Body of pancreas (tissue), 4 donors: ENCODE measurements at regions not wholly inside any gene's neighbourhood (a gene's known extent, or its start where the extent isn't known, plus 50 kb on each side); places are given as distances from the start of the nearest gene placed in this dataset.

Experiments
- ATAC-seq: fragments of 150-250 bp; one replicate; pipeline ENCODE4 v1.9.1; 2016
- DNase-seq, 4 donors: peaks; one replicate each; pipeline ENCODE4 v3.0.0-alpha.2; 2019
- H3K27ac ChIP-seq, 4 donors: fragments of 200-600 bp; sonication (generic); 1 replicate in 3 of 4; 2 replicates in 1 of 4; pipeline versions ENCODE4 v1.5.1 to v1.6.1; 2016 to 2019; ENCODE audit warnings: mild to moderate bottlenecking in 1 of 4, mixed read lengths in 1 of 4, moderate library complexity in 1 of 4
- H3K27me3 ChIP-seq, 2 donors: fragments of 200-600 bp; sonication (generic); one replicate each; pipeline ENCODE4 v1.6.0; 2016; ENCODE audit warnings: mild to moderate bottlenecking in 1 of 2
- H3K36me3 ChIP-seq, 2 donors: fragments of 200-600 bp; sonication (generic); replicated peaks in 1 of 2; 2 replicates each; pipeline ENCODE4 v1.5.1; 2016; ENCODE audit warnings: low read depth in 2 of 2; ENCODE audit not compliant: insufficient read depth in 1 of 2
- H3K4me1 ChIP-seq: fragments of 200-600 bp; sonication (generic); one replicate; pipeline ENCODE4 v1.6.0; 2016
- H3K4me3 ChIP-seq, 2 donors: fragments of 200-600 bp; sonication (generic); 1 replicate in 1 of 2; 2 replicates in 1 of 2; pipeline ENCODE4 v1.5.1; 2016 to 2019
- H3K9me3 ChIP-seq, 3 donors: fragments of 200-600 bp; sonication (generic); 1 replicate in 2 of 3; 2 replicates in 1 of 3; pipeline ENCODE4 v1.5.1; 2016
- POLR2A ChIP-seq, 3 donors: fragments of 450-650 bp; IDR thresholded peaks; one replicate each; pipeline ENCODE4 v1.6.1; 2016; ENCODE audit warnings: antibody characterized with exemption in 3 of 3, mild to moderate bottlenecking in 2 of 3
- WGBS, 2 donors: methylation state at CpG; one replicate each; pipeline ENCODE4 v1.1.5; 2017; 5-methylcytosine and 5-hydroxymethylcytosine counted together
- intact Hi-C: fragments of 100-400 bp; cut with DNase I; formaldehyde crosslinking; loops from one replicate; pipeline ENCODE4 v1.15.1; 2023
- TF ChIP-seq, protein P1 (sequence below), 7 experiments: fragments of 450-650 bp in 4 of 7; fragments of 200-600 bp in 3 of 7; sonication (generic) in 3 of 7; IDR thresholded peaks; one replicate each; pipeline ENCODE4 v1.5.1; 2016 to 2019; ENCODE audit warnings: antibody characterized with exemption in 7 of 7

- Histone ChIP-seq H3K4me1 (peaks cover 43% of the 10 kb centered on the region), H3K9me3 (no peaks in the 10 kb centered on the region), H3K27me3 (no peaks in the 10 kb centered on the region), H3K27ac (peak overlapping the region; percentile 82 to 94 (median 92)), H3K36me3 (no peaks in the 10 kb centered on the region), H3K4me3 (no peak overlapping the region)
- no peak for TF ChIP-seq POLR2A (IDR thresholded peaks at IDR 0.05)
- TF ChIP-seq, protein P1, sequence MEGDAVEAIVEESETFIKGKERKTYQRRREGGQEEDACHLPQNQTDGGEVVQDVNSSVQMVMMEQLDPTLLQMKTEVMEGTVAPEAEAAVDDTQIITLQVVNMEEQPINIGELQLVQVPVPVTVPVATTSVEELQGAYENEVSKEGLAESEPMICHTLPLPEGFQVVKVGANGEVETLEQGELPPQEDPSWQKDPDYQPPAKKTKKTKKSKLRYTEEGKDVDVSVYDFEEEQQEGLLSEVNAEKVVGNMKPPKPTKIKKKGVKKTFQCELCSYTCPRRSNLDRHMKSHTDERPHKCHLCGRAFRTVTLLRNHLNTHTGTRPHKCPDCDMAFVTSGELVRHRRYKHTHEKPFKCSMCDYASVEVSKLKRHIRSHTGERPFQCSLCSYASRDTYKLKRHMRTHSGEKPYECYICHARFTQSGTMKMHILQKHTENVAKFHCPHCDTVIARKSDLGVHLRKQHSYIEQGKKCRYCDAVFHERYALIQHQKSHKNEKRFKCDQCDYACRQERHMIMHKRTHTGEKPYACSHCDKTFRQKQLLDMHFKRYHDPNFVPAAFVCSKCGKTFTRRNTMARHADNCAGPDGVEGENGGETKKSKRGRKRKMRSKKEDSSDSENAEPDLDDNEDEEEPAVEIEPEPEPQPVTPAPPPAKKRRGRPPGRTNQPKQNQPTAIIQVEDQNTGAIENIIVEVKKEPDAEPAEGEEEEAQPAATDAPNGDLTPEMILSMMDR (IDR thresholded peaks at IDR 0.05), result no peak
- 53 to 68% methylated on average over 21 to 31 of the region's 31 CpGs for WGBS, 2 donors
- ATAC-seq (peak; percentile 17), DNase-seq (peak in 3 of 4 donors; percentile 45 to 54 (median 46))
- intact Hi-C loops, result loop anchor here (10.0 kb wide), 1 partner anchor 314 kb away; no protein-coding TSS in a partner anchor
These were observed 161.8 kb upstream of the TBL1XR1 start for GRCh38 chr3:177358977-177359592.

GRCh38 chr3:177359593-177360357, 162.5 kb upstream of the TBL1XR1 start:
- TF ChIP-seq, protein P1 (IDR thresholded peaks at IDR 0.05), result peak in 1 of 7 experiments; percentile 9
- TF ChIP-seq POLR2A (IDR thresholded peaks at IDR 0.05), result peak; percentile 51 to 77 (median 70)
- DNase-seq (peak; percentile 96 to 98 (median 97)), ATAC-seq (peak; percentile 98)
- WGBS, 2 donors, result 1 to 7% methylated on average over 7 to 40 of the region's 40 CpGs
- H3K9me3 ChIP-seq, result no peaks in the 10 kb centered on the region
- peaks cover 43% of the 10 kb centered on the region for H3K4me1 ChIP-seq
- H3K4me3 ChIP-seq, result no peak overlapping the region
- H3K36me3 ChIP-seq, result no peaks in the 10 kb centered on the region
- no peaks in the 10 kb centered on the region for H3K27me3 ChIP-seq
- H3K27ac ChIP-seq, result peak overlapping the region; percentile 82 to 94 (median 92)
- intact Hi-C loops, result loop anchor here (10.0 kb wide), 1 partner anchor 315 kb away; no protein-coding TSS in a partner anchor

- H3K4me3 ChIP-seq, result no peak overlapping the region
- TF ChIP-seq, protein P1 (IDR thresholded peaks at IDR 0.05), result no peak
- no peak for TF ChIP-seq POLR2A (IDR thresholded peaks at IDR 0.05)
- WGBS, 2 donors, result 69 to 83% methylated on average over 12 to 13 of the region's 13 CpGs
- DNase-seq (peak in 1 of 4 donors; percentile 48), ATAC-seq (no peak)
- H3K27ac ChIP-seq, result peak overlapping the region; percentile 82 to 94 (median 92)
- H3K27me3 ChIP-seq, result no peaks in the 10 kb centered on the region
- intact Hi-C loops, result no loop called here
- H3K4me1 ChIP-seq, result peaks cover 43% of the 10 kb centered on the region
- no peaks in the 10 kb centered on the region for H3K9me3 ChIP-seq
- H3K36me3 ChIP-seq, result no peaks in the 10 kb centered on the region
These were observed 164.0 kb upstream of the TBL1XR1 start for GRCh38 chr3:177361081-177361938.

DNA sequence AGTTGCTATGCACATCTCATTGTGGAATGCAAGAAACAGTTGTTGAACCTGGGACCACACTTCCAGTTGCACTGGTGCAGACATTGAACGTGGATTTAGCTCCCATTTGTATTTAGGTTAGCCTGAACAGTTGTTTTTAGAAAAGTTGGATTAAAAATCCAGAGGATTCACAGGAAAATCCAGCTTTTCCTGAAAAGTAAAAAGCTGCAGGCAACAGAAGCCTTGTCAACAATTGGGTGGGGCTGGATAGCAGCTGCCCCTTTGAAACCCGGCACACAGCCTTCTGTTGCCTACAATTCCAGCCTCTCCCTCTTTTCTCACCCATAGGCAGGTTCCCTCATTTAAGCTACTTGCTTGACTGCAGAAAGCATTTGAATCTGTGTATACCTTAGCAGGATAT, 165.3 kb upstream of the TBL1XR1 start:
- Histone ChIP-seq H3K36me3 (no peaks in the 10 kb centered on the region), H3K27ac (no peak overlapping the region), H3K9me3 (no peaks in the 10 kb centered on the region), H3K4me3 (no peak overlapping the region), H3K27me3 (no peaks in the 10 kb centered on the region), H3K4me1 (peaks cover 33% of the 10 kb centered on the region)
- intact Hi-C loops, result no loop called here
- ATAC-seq, result no peak
- DNase-seq, result no peak
- 82 to 89% methylated on average over 2 of the region's 2 CpGs for WGBS, 2 donors
- TF ChIP-seq, protein P1 (IDR thresholded peaks at IDR 0.05), result no peak
- TF ChIP-seq POLR2A (IDR thresholded peaks at IDR 0.05), result no peak
